ENCODE measurements at regions not wholly inside any gene's neighbourhood (a gene's known extent, or its start where the extent isn't known, plus 50 kb on each side); places are given as distances from the start of the nearest gene placed in this dataset.

DNA sequence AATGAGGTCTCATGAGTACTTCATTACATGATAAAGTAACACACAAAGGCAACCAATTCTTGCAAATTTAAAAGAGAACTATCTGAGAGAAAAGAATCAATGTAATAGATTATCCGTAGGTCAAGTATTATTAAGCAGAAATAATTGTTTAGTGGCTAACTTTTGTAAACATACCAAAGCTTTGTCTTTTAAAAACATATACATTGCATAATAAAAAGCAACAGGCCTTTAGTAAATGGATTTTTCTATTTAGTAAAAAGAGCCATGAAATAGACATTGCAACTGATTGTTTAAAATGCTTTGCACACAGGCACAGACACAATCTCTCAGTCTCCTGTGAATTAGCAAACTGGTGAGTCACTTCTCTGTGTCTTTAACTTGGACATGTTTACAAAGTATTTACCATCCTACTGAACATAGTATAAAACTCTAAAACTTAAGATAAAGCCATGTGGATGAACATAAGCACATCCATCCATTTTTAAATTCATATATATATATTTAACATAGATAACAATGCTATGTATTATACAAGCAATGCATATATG, 518.7 kb upstream of the MGAT4C start:
- Histone ChIP-seq H3K9me3 (ENCODE audit: control insufficient read depth in 5 of 5, low read length in 5 of 5) (no peaks in the 10 kb centered on the region), H3K36me3 (ENCODE audit: control insufficient read depth in 5 of 5, insufficient read depth in 5 of 5, low read length in 5 of 5) (no peaks in the 10 kb centered on the region), H3K4me3 (ENCODE audit: low read depth in 1 of 5, low read length in 5 of 5) (no peak overlapping the region), H3K27me3 (ENCODE audit: control insufficient read depth in 5 of 5, insufficient read depth in 4 of 5, low read length in 5 of 5) (no peaks in the 10 kb centered on the region), H3K4me1 (ENCODE audit: control insufficient read depth in 5 of 5, insufficient read depth in 5 of 5, low read length in 5 of 5) (peaks cover 0 to 2% (median 0%) of the 10 kb centered on the region in 5 donors), H3K27ac (ENCODE audit: low read depth, low read length) (no peak overlapping the region), H3K9ac (ENCODE audit: low read length in 5 of 5) (no peak overlapping the region)

DNA sequence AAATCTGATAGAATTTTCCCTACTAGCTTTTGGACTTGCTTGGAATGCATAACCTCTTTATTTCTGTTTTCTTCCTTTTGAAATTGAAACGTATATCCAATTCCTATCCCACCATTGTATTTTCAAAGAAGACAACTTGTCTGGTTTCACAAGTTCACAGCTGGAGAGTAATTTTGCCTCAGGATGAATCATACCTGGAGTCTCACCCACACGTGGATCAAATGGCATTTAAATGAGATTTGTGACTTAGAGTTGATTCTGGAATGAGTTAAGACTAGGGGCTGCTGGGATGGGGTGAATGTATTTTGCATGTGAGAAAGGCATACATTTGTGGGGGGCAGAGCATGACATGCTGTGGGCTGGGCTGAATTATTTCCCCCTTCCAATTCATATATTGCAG, 516.5 kb upstream of the MGAT4C start:
- Histone ChIP-seq H3K27ac (ENCODE audit: low read depth, low read length) (no peak overlapping the region), H3K36me3 (ENCODE audit: control insufficient read depth in 5 of 5, insufficient read depth in 5 of 5, low read length in 5 of 5) (no peaks in the 10 kb centered on the region)

DNA sequence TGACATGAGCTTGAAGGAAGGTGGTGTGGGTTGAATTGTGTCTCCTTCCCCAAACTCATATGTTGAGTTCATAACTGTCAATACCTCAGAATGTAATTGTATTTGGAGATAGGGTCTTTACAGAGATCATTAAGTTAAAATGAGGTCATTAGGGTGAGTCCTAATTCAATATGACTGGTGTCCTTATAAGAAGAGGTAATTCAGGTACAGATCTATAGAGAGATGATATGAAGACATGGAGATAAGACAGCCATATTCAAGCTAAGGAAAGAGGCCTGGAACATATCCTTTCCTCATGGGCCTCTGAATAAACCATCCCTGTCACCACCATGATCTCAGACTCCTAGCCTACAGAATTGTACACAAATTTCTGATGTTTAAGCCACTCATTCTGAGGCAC, 514.7 kb upstream of the MGAT4C start:
- no peak overlapping the region for H3K27ac ChIP-seq (ENCODE audit: low read depth, low read length)
- H3K4me1 ChIP-seq (ENCODE audit: control insufficient read depth in 5 of 5, insufficient read depth in 5 of 5, low read length in 5 of 5): no peaks in the 10 kb centered on the region
- no peaks in the 10 kb centered on the region for H3K27me3 ChIP-seq (ENCODE audit: control insufficient read depth in 5 of 5, insufficient read depth in 4 of 5, low read length in 5 of 5)
- H3K9me3 ChIP-seq (ENCODE audit: control insufficient read depth in 5 of 5, low read length in 5 of 5): no peaks in the 10 kb centered on the region
- no peak overlapping the region for H3K4me3 ChIP-seq (ENCODE audit: low read depth in 1 of 5, low read length in 5 of 5)
- H3K36me3 ChIP-seq (ENCODE audit: control insufficient read depth in 5 of 5, insufficient read depth in 5 of 5, low read length in 5 of 5): no peaks in the 10 kb centered on the region
- no peak overlapping the region for H3K9ac ChIP-seq (ENCODE audit: low read length in 5 of 5)

More for the DNA sequence above, 516.5 kb upstream of the MGAT4C start:
- Histone ChIP-seq H3K27me3 (ENCODE audit: control insufficient read depth in 5 of 5, insufficient read depth in 4 of 5, low read length in 5 of 5) (no peaks in the 10 kb centered on the region), H3K9ac (ENCODE audit: low read length in 5 of 5) (no peak overlapping the region), H3K4me1 (ENCODE audit: control insufficient read depth in 5 of 5, insufficient read depth in 5 of 5, low read length in 5 of 5) (peaks cover 0 to 2% (median 0%) of the 10 kb centered on the region in 5 donors), H3K4me3 (ENCODE audit: low read depth in 1 of 5, low read length in 5 of 5) (no peak overlapping the region), H3K9me3 (ENCODE audit: control insufficient read depth in 5 of 5, low read length in 5 of 5) (no peaks in the 10 kb centered on the region)

DNA sequence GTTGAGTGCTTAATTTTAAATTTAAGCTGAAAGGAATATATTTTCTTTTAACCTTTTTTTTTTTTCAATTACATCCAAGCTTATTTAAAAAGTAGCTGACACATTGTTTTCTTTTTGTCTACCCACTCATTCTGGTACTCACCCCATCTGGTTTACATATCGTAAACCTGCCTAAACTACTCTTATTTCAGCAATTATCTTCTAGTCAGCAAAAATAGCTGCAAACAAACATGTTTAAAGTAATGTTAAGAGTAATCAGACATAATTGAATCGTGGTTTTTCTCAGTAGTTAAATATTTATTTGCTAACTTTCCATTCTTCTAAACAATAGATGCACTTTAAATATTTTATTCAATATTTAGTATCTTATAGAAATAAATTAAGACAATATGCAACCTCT, 492.7 kb upstream of the MGAT4C start:
- Histone ChIP-seq H3K36me3 (ENCODE audit: control insufficient read depth in 5 of 5, insufficient read depth in 5 of 5, low read length in 5 of 5) (no peaks in the 10 kb centered on the region), H3K27ac (ENCODE audit: low read depth, low read length) (no peak overlapping the region), H3K4me1 (ENCODE audit: control insufficient read depth in 5 of 5, insufficient read depth in 5 of 5, low read length in 5 of 5) (no peaks in the 10 kb centered on the region), H3K9me3 (ENCODE audit: control insufficient read depth in 5 of 5, low read length in 5 of 5) (no peaks in the 10 kb centered on the region), H3K9ac (ENCODE audit: low read length in 5 of 5) (no peak overlapping the region), H3K4me3 (ENCODE audit: low read depth in 1 of 5, low read length in 5 of 5) (no peak overlapping the region), H3K27me3 (ENCODE audit: control insufficient read depth in 5 of 5, insufficient read depth in 4 of 5, low read length in 5 of 5) (no peaks in the 10 kb centered on the region)

DNA sequence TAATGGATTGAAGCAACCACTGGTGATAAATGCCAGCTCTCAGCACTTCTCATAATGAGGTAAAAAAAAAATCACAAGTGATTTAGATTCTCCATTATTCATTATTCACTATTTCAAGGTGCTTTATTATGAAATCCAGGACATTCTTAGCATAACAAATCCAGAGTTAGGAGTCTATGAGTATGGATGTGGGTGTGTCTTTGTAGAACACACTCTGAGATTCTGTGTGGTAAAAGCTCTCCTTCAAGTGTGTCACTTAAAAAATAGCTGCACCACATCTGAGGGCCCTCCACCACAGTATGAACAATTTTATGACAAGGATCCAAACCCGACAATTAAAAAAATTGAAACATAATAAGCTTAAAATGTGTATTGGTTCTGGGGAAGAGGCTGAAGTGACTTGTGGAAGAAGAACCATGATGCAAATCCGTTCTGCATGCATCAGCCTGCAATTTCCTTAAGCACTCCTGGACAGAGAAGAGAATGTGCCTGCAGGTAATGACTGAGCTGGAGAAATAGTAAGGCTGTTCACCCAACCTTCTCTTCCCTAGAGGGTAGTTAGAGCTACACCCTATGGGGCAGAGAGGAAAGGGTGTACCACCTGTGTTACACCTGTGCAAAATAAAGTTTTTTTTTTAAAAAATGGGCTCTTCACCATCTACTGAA, 488.5 kb upstream of the MGAT4C start:
- H3K36me3 ChIP-seq (ENCODE audit: control insufficient read depth in 5 of 5, insufficient read depth in 5 of 5, low read length in 5 of 5): no peaks in the 10 kb centered on the region
- H3K27me3 ChIP-seq (ENCODE audit: control insufficient read depth in 5 of 5, insufficient read depth in 4 of 5, low read length in 5 of 5): no peaks in the 10 kb centered on the region
- H3K4me1 ChIP-seq (ENCODE audit: control insufficient read depth in 5 of 5, insufficient read depth in 5 of 5, low read length in 5 of 5): no peaks in the 10 kb centered on the region
- no peak overlapping the region for H3K4me3 ChIP-seq (ENCODE audit: low read depth in 1 of 5, low read length in 5 of 5)
- H3K9me3 ChIP-seq (ENCODE audit: control insufficient read depth in 5 of 5, low read length in 5 of 5): no peaks in the 10 kb centered on the region
- no peak overlapping the region for H3K9ac ChIP-seq (ENCODE audit: low read length in 5 of 5)
- H3K27ac ChIP-seq (ENCODE audit: low read depth, low read length): no peak overlapping the region

DNA sequence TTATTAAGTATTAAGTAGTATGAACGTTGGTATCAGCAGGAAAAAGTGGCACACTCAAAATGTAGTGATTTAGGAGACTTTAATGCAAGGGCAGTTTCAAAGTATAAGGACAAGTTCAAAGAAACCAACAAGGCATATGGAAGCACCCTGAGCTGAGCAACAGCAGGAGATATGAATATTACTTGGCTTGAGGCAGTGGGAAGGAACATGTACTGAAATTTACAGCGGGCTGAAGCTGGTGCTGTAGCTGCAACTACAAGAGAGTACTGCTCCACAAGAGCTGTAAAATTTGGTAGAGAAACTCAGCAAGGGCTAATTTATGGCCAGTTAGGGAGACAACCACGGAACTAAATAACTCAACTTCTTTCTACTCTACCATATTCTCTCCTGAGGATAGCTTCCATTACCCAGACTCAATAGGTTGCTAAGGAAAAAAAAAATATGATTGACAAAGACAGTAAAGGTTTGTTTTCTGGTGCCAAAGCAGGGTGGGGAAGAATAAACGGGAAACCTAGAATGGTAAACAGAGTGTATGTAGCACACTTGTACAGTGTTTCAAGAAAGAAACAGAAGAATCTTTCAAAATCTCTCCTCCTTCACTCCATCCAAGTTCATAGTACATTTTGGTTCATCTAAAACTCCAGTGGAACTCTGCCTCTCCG, 487.8 kb upstream of the MGAT4C start:
- no peaks in the 10 kb centered on the region for H3K27me3 ChIP-seq (ENCODE audit: control insufficient read depth in 5 of 5, insufficient read depth in 4 of 5, low read length in 5 of 5)

DNA sequence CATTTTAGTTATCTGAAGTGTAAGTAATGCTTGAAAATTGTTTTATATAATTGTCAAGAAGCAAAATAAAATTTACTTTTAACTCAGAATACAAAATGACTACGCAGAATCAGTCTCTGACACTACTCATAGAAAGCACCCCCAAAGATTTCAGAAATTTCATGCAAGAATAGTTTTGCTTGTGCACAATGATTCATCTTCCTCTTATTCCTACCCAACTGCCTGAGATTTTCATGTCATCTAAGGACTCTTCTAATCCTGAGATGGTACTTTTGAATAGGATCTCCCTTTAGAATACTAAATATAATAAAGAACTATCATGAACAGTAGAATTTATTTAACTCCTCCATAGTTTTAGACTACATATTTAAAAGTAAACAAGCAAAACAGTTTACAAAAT, 485.3 kb upstream of the MGAT4C start:
- Histone ChIP-seq H3K27me3 (ENCODE audit: control insufficient read depth in 5 of 5, insufficient read depth in 4 of 5, low read length in 5 of 5) (no peaks in the 10 kb centered on the region), H3K4me1 (ENCODE audit: control insufficient read depth in 5 of 5, insufficient read depth in 5 of 5, low read length in 5 of 5) (no peaks in the 10 kb centered on the region), H3K9ac (ENCODE audit: low read length in 5 of 5) (no peak overlapping the region), H3K4me3 (ENCODE audit: low read depth in 1 of 5, low read length in 5 of 5) (no peak overlapping the region), H3K27ac (ENCODE audit: low read depth, low read length) (no peak overlapping the region), H3K36me3 (ENCODE audit: control insufficient read depth in 5 of 5, insufficient read depth in 5 of 5, low read length in 5 of 5) (no peaks in the 10 kb centered on the region), H3K9me3 (ENCODE audit: control insufficient read depth in 5 of 5, low read length in 5 of 5) (no peaks in the 10 kb centered on the region)

More for the DNA sequence above, 487.8 kb upstream of the MGAT4C start:
- H3K9me3 ChIP-seq (ENCODE audit: control insufficient read depth in 5 of 5, low read length in 5 of 5): no peaks in the 10 kb centered on the region
- H3K4me3 ChIP-seq (ENCODE audit: low read depth in 1 of 5, low read length in 5 of 5): no peak overlapping the region
- no peaks in the 10 kb centered on the region for H3K4me1 ChIP-seq (ENCODE audit: control insufficient read depth in 5 of 5, insufficient read depth in 5 of 5, low read length in 5 of 5)
- H3K36me3 ChIP-seq (ENCODE audit: control insufficient read depth in 5 of 5, insufficient read depth in 5 of 5, low read length in 5 of 5): no peaks in the 10 kb centered on the region
- no peak overlapping the region for H3K27ac ChIP-seq (ENCODE audit: low read depth, low read length)
- no peak overlapping the region for H3K9ac ChIP-seq (ENCODE audit: low read length in 5 of 5)

DNA sequence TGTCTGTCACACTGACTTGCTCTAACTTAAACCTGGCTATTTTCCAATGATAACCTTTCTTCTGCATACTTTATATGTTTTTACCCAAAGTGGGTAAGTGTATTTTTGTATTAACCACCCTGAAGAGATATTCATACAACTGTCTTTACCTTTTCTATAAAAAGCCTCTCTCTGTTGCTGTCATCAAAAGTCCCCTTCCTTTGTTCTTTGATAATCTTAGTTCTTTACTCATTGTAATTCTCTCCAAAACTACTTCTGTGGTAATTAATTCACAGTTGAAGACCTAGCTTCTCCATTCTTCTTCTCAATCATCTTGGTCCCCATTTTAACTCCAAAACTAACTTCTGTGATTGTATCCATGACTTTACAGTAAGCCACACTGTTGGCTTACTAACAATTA, 479.7 kb upstream of the MGAT4C start:
- no peaks in the 10 kb centered on the region for H3K27me3 ChIP-seq (ENCODE audit: control insufficient read depth in 5 of 5, insufficient read depth in 4 of 5, low read length in 5 of 5)
- no peaks in the 10 kb centered on the region for H3K4me1 ChIP-seq (ENCODE audit: control insufficient read depth in 5 of 5, insufficient read depth in 5 of 5, low read length in 5 of 5)
- no peaks in the 10 kb centered on the region for H3K36me3 ChIP-seq (ENCODE audit: control insufficient read depth in 5 of 5, insufficient read depth in 5 of 5, low read length in 5 of 5)
- H3K9ac ChIP-seq (ENCODE audit: low read length in 5 of 5): no peak overlapping the region
- no peak overlapping the region for H3K27ac ChIP-seq (ENCODE audit: low read depth, low read length)
- no peaks in the 10 kb centered on the region for H3K9me3 ChIP-seq (ENCODE audit: control insufficient read depth in 5 of 5, low read length in 5 of 5)
- H3K4me3 ChIP-seq (ENCODE audit: low read depth in 1 of 5, low read length in 5 of 5): no peak overlapping the region

DNA sequence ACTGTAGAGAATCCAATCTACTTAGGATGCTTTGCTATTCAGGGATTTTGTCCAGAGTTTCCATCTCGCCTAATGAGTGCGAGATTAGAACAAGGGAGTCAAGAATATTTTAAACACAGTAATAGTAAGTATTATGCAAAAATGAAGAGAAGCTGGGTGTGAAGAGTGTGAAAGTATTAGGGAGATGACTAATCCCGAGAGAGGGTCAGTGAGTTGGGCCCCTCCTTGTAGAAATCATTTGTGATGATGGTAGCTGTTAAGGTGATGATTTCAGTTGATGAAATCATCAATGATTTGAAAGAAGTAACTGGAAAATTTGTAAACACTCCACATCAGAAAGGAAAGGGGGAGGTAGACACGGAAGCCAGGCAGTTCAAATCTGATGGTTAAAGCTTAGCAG, 478.9 kb upstream of the MGAT4C start:
- H3K27me3 ChIP-seq (ENCODE audit: control insufficient read depth in 5 of 5, insufficient read depth in 4 of 5, low read length in 5 of 5): no peaks in the 10 kb centered on the region
- H3K4me1 ChIP-seq (ENCODE audit: control insufficient read depth in 5 of 5, insufficient read depth in 5 of 5, low read length in 5 of 5): no peaks in the 10 kb centered on the region
- H3K36me3 ChIP-seq (ENCODE audit: control insufficient read depth in 5 of 5, insufficient read depth in 5 of 5, low read length in 5 of 5): no peaks in the 10 kb centered on the region
- H3K9ac ChIP-seq (ENCODE audit: low read length in 5 of 5): no peak overlapping the region
- no peaks in the 10 kb centered on the region for H3K9me3 ChIP-seq (ENCODE audit: control insufficient read depth in 5 of 5, low read length in 5 of 5)
- H3K27ac ChIP-seq (ENCODE audit: low read depth, low read length): no peak overlapping the region
- no peak overlapping the region for H3K4me3 ChIP-seq (ENCODE audit: low read depth in 1 of 5, low read length in 5 of 5)

DNA sequence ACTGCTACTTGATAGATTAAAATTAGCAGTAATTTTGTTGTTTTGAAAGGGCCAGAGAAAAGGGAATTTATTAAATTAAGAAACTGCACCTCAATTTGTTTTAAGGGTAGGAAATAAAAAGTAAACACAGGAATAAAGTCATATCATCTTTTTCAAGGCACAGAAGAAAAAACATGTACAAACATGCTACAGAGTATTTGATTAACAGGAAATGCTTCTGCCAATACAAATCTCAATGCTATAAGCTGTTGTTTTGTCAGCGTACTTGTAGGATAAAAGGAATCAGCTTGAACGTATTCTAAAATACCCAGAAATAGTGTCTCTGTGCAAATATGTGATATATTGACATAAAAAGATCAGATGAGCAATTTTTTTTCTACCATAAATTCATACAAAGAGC, 474.0 kb upstream of the MGAT4C start:
- H3K36me3 ChIP-seq (ENCODE audit: control insufficient read depth in 5 of 5, insufficient read depth in 5 of 5, low read length in 5 of 5): no peaks in the 10 kb centered on the region
- H3K27ac ChIP-seq (ENCODE audit: low read depth, low read length): no peak overlapping the region
- H3K4me1 ChIP-seq (ENCODE audit: control insufficient read depth in 5 of 5, insufficient read depth in 5 of 5, low read length in 5 of 5): no peaks in the 10 kb centered on the region
- no peaks in the 10 kb centered on the region for H3K27me3 ChIP-seq (ENCODE audit: control insufficient read depth in 5 of 5, insufficient read depth in 4 of 5, low read length in 5 of 5)
- no peaks in the 10 kb centered on the region for H3K9me3 ChIP-seq (ENCODE audit: control insufficient read depth in 5 of 5, low read length in 5 of 5)
- H3K9ac ChIP-seq (ENCODE audit: low read length in 5 of 5): no peak overlapping the region
- H3K4me3 ChIP-seq (ENCODE audit: low read depth in 1 of 5, low read length in 5 of 5): no peak overlapping the region
